ENCODE measurements at regions not wholly inside any gene's neighbourhood (a gene's known extent, or its start where the extent isn't known, plus 50 kb on each side); places are given as distances from the start of the nearest gene placed in this dataset.

DNA sequence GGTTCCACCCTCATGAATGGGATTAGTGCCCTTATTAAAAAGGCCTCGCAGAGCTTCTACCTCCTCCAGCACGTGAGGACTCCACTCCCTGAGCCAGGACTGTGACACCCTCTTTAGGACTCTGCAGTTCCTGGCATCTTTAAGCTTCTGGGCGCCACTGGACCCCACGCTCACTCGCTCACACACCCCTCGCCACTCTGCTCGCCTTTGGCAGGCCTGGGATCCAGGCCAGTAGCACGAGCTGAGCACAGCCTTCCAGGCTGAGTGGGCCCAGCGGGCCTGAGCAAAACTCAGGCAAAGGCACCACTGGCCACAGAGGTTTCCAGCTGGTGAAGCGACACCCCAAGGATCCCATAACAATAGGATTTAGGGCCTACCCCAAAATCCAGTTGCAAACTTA lies 107.9 kb upstream of the GPC1 start:
- TF ChIP-seq CTCF (conservative IDR thresholded peaks at IDR 0.05 in 1 of 2, IDR thresholded peaks at IDR 0.05 in 1 of 2; ENCODE audit: low read depth in 1 of 2, low read length in 2 of 2) (no peak), EZH2 (IDR thresholded peaks at IDR 0.05; ENCODE audit: low read length, missing control alignments) (no peak)
